HepG2 (cell line): ENCODE measurements at regions not wholly inside any gene's neighbourhood (a gene's known extent, or its start where the extent isn't known, plus 50 kb on each side); places are given as distances from the start of the nearest gene placed in this dataset.
"Not testable (repeated sequence)": the region's sequence is repeated elsewhere in the genome, so short reads cannot be mapped to it uniquely, and the experiment has no call there.

ENCODE experiments used
- DPF2 ChIP-seq: sonication (generic); formaldehyde crosslinking; IDR thresholded peaks from 2 replicates; pipeline ENCODE4 v1.4.0; 2020; ENCODE audit warnings: mild to moderate bottlenecking, low read depth, missing genetic modification reagents, borderline replicate concordance
- MEIS2 ChIP-seq: sonication (generic); formaldehyde crosslinking; IDR thresholded peaks from 2 replicates; pipeline ENCODE4 v1.9.0; 2021; ENCODE audit warnings: mild to moderate bottlenecking, missing genetic modification reagents
- NCOR1 ChIP-seq: fragments of 200-600 bp; sonication (generic); IDR thresholded peaks from 2 replicates; pipeline ENCODE4 v1.7.0; 2017; ENCODE audit warnings: antibody characterized with exemption, low read length, borderline replicate concordance
- PLRG1 ChIP-seq: fragments of 450-650 bp; conservative IDR thresholded peaks from 2 replicates; pipeline ENCODE4 v1.6.1; 2016
- RFX5 ChIP-seq: IDR thresholded peaks from 2 replicates; pipeline ENCODE4 v1.6.1; 2011; ENCODE audit warnings: low read depth, low read length, improper control_type of control experiment
- SP1 ChIP-seq, 2 experiments: fragments of 450-650 bp in 1 of 2; sonication (generic) in 1 of 2; formaldehyde crosslinking in 1 of 2; IDR thresholded peaks; 2 replicates each; pipeline versions ENCODE4 v1.4.0 to v1.6.1; 2016 to 2020; ENCODE audit warnings: missing genetic modification reagents in 1 of 2
- ZNF317 ChIP-seq: sonication (generic); formaldehyde crosslinking; IDR thresholded peaks from 2 replicates; pipeline ENCODE4 v1.5.0; 2020; ENCODE audit warnings: mild to moderate bottlenecking, missing genetic modification reagents
- TF ChIP-seq, protein P1 (sequence below): sonication (generic); formaldehyde crosslinking; IDR thresholded peaks from 2 replicates; pipeline ENCODE4 v1.4.0; 2020; ENCODE audit warnings: missing genetic modification reagents
- TF ChIP-seq, protein P2 (sequence below): sonication (generic); formaldehyde crosslinking; IDR thresholded peaks from 2 replicates; pipeline ENCODE4 v1.4.0; 2020; ENCODE audit warnings: missing genetic modification reagents
- TF ChIP-seq, protein P3 (sequence below): sonication (generic); formaldehyde crosslinking; IDR thresholded peaks from 2 replicates; pipeline ENCODE4 v1.5.0; 2020; ENCODE audit warnings: mild to moderate bottlenecking, missing genetic modification reagents, moderate library complexity

DNA sequence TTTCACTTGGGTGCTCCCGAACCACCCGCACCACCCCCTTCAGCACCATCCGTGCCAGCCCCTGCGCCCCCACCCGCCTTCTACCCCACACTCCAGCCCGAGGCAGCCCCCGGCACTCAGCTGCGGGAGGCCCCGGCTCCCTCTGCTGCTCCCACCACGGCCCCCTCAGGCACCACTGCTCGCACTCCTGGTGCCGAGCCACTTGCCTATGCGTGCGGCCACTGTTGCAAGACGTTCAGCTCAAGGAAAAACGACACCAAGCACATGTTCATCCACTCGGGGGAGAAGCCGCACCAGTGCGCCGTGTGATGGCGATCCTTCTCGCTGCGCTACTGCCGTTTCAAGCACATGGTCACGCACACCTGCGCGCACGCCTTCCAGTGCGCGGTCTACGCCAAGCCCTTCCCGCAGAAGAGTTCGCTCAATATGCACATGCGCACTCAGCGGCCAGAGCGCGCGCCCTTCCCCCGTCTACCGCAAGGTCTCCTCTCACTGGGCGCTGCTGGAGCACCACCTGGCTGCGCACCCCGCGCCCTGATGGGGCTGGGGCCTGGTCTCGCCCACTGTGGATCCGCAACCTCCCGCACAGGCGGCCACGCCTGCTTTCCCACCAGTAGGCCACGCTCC is 88.4 kb downstream of the LIMS4 start:
- TF ChIP-seq NCOR1; DPF2 (CRISPR knock-in tag); SP1 (IDR thresholded peaks at IDR 0.05); SP1 (CRISPR knock-in tag; IDR thresholded peaks at IDR 0.05); MEIS2 (CRISPR knock-in tag); ZNF317; PLRG1; RFX5: not testable (repeated sequence)
- TF ChIP-seq, protein P1, sequence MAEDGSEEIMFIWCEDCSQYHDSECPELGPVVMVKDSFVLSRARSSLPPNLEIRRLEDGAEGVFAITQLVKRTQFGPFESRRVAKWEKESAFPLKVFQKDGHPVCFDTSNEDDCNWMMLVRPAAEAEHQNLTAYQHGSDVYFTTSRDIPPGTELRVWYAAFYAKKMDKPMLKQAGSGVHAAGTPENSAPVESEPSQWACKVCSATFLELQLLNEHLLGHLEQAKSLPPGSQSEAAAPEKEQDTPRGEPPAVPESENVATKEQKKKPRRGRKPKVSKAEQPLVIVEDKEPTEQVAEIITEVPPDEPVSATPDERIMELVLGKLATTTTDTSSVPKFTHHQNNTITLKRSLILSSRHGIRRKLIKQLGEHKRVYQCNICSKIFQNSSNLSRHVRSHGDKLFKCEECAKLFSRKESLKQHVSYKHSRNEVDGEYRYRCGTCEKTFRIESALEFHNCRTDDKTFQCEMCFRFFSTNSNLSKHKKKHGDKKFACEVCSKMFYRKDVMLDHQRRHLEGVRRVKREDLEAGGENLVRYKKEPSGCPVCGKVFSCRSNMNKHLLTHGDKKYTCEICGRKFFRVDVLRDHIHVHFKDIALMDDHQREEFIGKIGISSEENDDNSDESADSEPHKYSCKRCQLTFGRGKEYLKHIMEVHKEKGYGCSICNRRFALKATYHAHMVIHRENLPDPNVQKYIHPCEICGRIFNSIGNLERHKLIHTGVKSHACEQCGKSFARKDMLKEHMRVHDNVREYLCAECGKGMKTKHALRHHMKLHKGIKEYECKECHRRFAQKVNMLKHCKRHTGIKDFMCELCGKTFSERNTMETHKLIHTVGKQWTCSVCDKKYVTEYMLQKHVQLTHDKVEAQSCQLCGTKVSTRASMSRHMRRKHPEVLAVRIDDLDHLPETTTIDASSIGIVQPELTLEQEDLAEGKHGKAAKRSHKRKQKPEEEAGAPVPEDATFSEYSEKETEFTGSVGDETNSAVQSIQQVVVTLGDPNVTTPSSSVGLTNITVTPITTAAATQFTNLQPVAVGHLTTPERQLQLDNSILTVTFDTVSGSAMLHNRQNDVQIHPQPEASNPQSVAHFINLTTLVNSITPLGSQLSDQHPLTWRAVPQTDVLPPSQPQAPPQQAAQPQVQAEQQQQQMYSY = not testable (repeated sequence)
- TF ChIP-seq, protein P2, sequence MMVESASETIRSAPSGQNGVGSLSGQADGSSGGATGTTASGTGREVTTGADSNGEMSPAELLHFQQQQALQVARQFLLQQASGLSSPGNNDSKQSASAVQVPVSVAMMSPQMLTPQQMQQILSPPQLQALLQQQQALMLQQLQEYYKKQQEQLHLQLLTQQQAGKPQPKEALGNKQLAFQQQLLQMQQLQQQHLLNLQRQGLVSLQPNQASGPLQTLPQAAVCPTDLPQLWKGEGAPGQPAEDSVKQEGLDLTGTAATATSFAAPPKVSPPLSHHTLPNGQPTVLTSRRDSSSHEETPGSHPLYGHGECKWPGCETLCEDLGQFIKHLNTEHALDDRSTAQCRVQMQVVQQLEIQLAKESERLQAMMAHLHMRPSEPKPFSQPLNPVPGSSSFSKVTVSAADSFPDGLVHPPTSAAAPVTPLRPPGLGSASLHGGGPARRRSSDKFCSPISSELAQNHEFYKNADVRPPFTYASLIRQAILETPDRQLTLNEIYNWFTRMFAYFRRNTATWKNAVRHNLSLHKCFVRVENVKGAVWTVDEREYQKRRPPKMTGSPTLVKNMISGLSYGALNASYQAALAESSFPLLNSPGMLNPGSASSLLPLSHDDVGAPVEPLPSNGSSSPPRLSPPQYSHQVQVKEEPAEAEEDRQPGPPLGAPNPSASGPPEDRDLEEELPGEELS (CRISPR knock-in tag) = not testable (repeated sequence)
- TF ChIP-seq, protein P3, sequence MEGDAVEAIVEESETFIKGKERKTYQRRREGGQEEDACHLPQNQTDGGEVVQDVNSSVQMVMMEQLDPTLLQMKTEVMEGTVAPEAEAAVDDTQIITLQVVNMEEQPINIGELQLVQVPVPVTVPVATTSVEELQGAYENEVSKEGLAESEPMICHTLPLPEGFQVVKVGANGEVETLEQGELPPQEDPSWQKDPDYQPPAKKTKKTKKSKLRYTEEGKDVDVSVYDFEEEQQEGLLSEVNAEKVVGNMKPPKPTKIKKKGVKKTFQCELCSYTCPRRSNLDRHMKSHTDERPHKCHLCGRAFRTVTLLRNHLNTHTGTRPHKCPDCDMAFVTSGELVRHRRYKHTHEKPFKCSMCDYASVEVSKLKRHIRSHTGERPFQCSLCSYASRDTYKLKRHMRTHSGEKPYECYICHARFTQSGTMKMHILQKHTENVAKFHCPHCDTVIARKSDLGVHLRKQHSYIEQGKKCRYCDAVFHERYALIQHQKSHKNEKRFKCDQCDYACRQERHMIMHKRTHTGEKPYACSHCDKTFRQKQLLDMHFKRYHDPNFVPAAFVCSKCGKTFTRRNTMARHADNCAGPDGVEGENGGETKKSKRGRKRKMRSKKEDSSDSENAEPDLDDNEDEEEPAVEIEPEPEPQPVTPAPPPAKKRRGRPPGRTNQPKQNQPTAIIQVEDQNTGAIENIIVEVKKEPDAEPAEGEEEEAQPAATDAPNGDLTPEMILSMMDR (CRISPR knock-in tag) = not testable (repeated sequence)
